IMR-90 (cell line): ENCODE measurements at regions not wholly inside any gene's neighbourhood (a gene's known extent, or its start where the extent isn't known, plus 50 kb on each side); places are given as distances from the start of the nearest gene placed in this dataset.
"Not testable (repeated sequence)": the region's sequence is repeated elsewhere in the genome, so short reads cannot be mapped to it uniquely, and the experiment has no call there.

Source experiments
- ATAC-seq: fragments of 200-7000 bp; cut with Tn5 transposase; 2 replicates; pipeline ENCODE4 v1.9.1; 2020; ENCODE audit warnings: low read depth, mild to moderate bottlenecking, moderate library complexity
- BruUV-seq: library from RNA; stranded (reverse); fragments of 400-500 nt; replicated peaks from 2 replicates; lab custom pipeline; 2021; lab: Mats Ljungman, UMichigan
- CTCF ChIA-PET: fragments of 300-600 bp; formaldehyde crosslinking; extraction: SDS; loops from one replicate; lab custom pipeline; 2021; ENCODE audit warnings: antibody characterized with exemption; lab: Yijun Ruan, JAX
- POLR2A ChIA-PET: fragments of 300-600 bp; sonication (Branson Sonifier 250); formaldehyde crosslinking; loops from one replicate; lab custom pipeline; 2022; ENCODE audit warnings: antibody characterized with exemption; ENCODE audit not compliant: unreplicated experiment; lab: Charles Lee
- DNase-seq: peaks from one replicate; pipeline ENCODE4 v3.0.0; 2013
- H2AFZ ChIP-seq: replicated peaks from 2 replicates; pipeline ENCODE3; 2013; ENCODE audit warnings: low read length, mild to moderate bottlenecking; ENCODE audit not compliant: poor library complexity
- H2AK5ac ChIP-seq: 2 replicates; pipeline ENCODE4 v1.6.1; 2013; ENCODE audit warnings: low read depth, low read length, inconsistent platforms
- H2AK9ac ChIP-seq: replicated peaks from 2 replicates; pipeline ENCODE3; 2013; ENCODE audit warnings: mild to moderate bottlenecking, low read depth, low read length, moderate library complexity; ENCODE audit not compliant: poor library complexity
- H2BK120ac ChIP-seq: 2 replicates; pipeline ENCODE4 v1.6.1; 2013; ENCODE audit warnings: low read depth, low read length, inconsistent platforms
- H2BK15ac ChIP-seq: 3 replicates; pipeline ENCODE4 v1.6.1; 2013; ENCODE audit warnings: low read depth, low read length, inconsistent platforms
- H2BK20ac ChIP-seq: 2 replicates; pipeline ENCODE4 v1.6.1; 2013; ENCODE audit warnings: low read depth, mild to moderate bottlenecking, inconsistent platforms, low read length, moderate library complexity
- H2BK5ac ChIP-seq: 2 replicates; pipeline ENCODE4 v1.6.1; 2013; ENCODE audit warnings: mild to moderate bottlenecking, low read depth, low read length, inconsistent platforms; ENCODE audit not compliant: poor library complexity, severe bottlenecking
- H3K14ac ChIP-seq: replicated peaks from 2 replicates; pipeline ENCODE4 v1.6.1; 2013; ENCODE audit warnings: low read depth, low read length, inconsistent platforms
- H3K18ac ChIP-seq: 2 replicates; pipeline ENCODE4 v1.6.1; 2013; ENCODE audit warnings: low read depth, low read length, control low read depth
- H3K23ac ChIP-seq: 2 replicates; pipeline ENCODE4 v1.6.1; 2013; ENCODE audit warnings: low read depth, low read length, inconsistent platforms
- H3K27ac ChIP-seq: 2 replicates; pipeline ENCODE4 v1.5.1; 2013; ENCODE audit warnings: mild to moderate bottlenecking, control low read depth, low read length; ENCODE audit not compliant: insufficient read depth
- H3K27me3 ChIP-seq: 2 replicates; pipeline ENCODE4 v1.6.1; 2013; ENCODE audit warnings: low read length; ENCODE audit not compliant: control insufficient read depth, insufficient read depth
- H3K36me3 ChIP-seq: 2 replicates; pipeline ENCODE4 v1.6.1; 2013; ENCODE audit warnings: low read length, mixed read lengths; ENCODE audit not compliant: control insufficient read depth, insufficient read depth
- H3K4ac ChIP-seq: 2 replicates; pipeline ENCODE4 v1.6.1; 2013; ENCODE audit warnings: low read depth, low read length, inconsistent platforms
- H3K4me1 ChIP-seq: 2 replicates; pipeline ENCODE4 v1.6.1; 2013; ENCODE audit warnings: low read length, mixed read lengths; ENCODE audit not compliant: control insufficient read depth, insufficient read depth
- H3K4me2 ChIP-seq: 2 replicates; pipeline ENCODE4 v1.6.1; 2013; ENCODE audit warnings: low read depth, mild to moderate bottlenecking, control low read depth, low read length, moderate library complexity
- H3K4me3 ChIP-seq: 2 replicates; pipeline ENCODE4 v1.5.1; 2013; ENCODE audit warnings: low read depth, mild to moderate bottlenecking, control low read depth, low read length, moderate library complexity; ENCODE audit not compliant: insufficient read depth
- H3K56ac ChIP-seq: 2 replicates; pipeline ENCODE4 v1.6.1; 2013; ENCODE audit warnings: low read length, inconsistent platforms; ENCODE audit not compliant: insufficient read depth; ENCODE audit errors: extremely low read depth
- H3K79me1 ChIP-seq, 2 experiments: 2 replicates each; pipeline ENCODE4 v1.6.1; 2013; ENCODE audit warnings: low read length in 2 of 2, inconsistent platforms in 1 of 2, low read depth in 1 of 2
- H3K9ac ChIP-seq: 2 replicates; pipeline ENCODE4 v1.6.1; 2013; ENCODE audit warnings: low read depth, low read length, control low read depth
- H3K9me1 ChIP-seq: 2 replicates; pipeline ENCODE4 v1.6.1; 2013; ENCODE audit warnings: low read length, inconsistent platforms; ENCODE audit not compliant: insufficient read depth
- H3K9me3 ChIP-seq: 2 replicates; pipeline ENCODE4 v1.6.1; 2013; ENCODE audit warnings: low read length; ENCODE audit not compliant: control insufficient read depth, insufficient read depth
- H4K20me1 ChIP-seq: 2 replicates; pipeline ENCODE4 v1.6.1; 2013; ENCODE audit warnings: low read length, inconsistent platforms; ENCODE audit not compliant: insufficient read depth
- H4K5ac ChIP-seq: 2 replicates; pipeline ENCODE4 v1.6.1; 2013; ENCODE audit warnings: mild to moderate bottlenecking, low read depth, low read length, control low read depth
- H4K8ac ChIP-seq, 2 experiments: 2 replicates each; pipeline ENCODE4 v1.6.1; 2013; ENCODE audit warnings: low read depth in 2 of 2, low read length in 2 of 2, control low read depth in 1 of 2, inconsistent platforms in 1 of 2
- H4K91ac ChIP-seq: 2 replicates; pipeline ENCODE4 v1.6.1; 2013; ENCODE audit warnings: low read depth, low read length, inconsistent platforms; ENCODE audit not compliant: insufficient read depth
- WGBS, 2 experiments: methylation state at CpG; one replicate each; pipeline versions ENCODE4 v1.1.5 to v1.1.7; 2013; ENCODE audit warnings: missing lambda C conversion rate in 2 of 2; ENCODE audit not compliant: insufficient read length in 1 of 2; ENCODE audit errors: extremely low coverage in 2 of 2; 5-methylcytosine and 5-hydroxymethylcytosine counted together
- dilution Hi-C: fragments of 300-500 bp; cut with HindIII; formaldehyde crosslinking; loops from one replicate; pipeline ENCODE4 v1.14.3; 2018; ENCODE audit warnings: low sequenced_read_pairs; ENCODE audit not compliant: unreplicated experiment
- in situ Hi-C: fragments of 300-500 bp; cut with MboI; formaldehyde crosslinking; loops from 3 replicates; pipeline ENCODE4 v1.14.3; 2019; ENCODE audit warnings: low sequenced_read_pairs, inconsistent platforms, mixed read lengths
- intact Hi-C: fragments of 100-400 bp; cut with micrococcal nuclease; formaldehyde crosslinking; loops from 2 replicates; pipeline ENCODE4 v1.10.0; 2022

- H3K14ac ChIP-seq, H2AK5ac ChIP-seq, H2BK120ac ChIP-seq, H3K9me3 ChIP-seq, H3K4me2 ChIP-seq, dilution Hi-C loops, H3K56ac ChIP-seq, H3K79me1 ChIP-seq, POLR2A ChIA-PET, H2BK20ac ChIP-seq, intact Hi-C loops, H4K20me1 ChIP-seq, DNase-seq, H3K36me3 ChIP-seq, H3K9me1 ChIP-seq, H4K5ac ChIP-seq, H3K27me3 ChIP-seq, H2AK9ac ChIP-seq, H3K4me1 ChIP-seq, H2AFZ ChIP-seq, BruUV-seq, H2BK5ac ChIP-seq, H3K18ac ChIP-seq, H2BK15ac ChIP-seq, CTCF ChIA-PET, H3K23ac ChIP-seq, H3K4me3 ChIP-seq, H3K4ac ChIP-seq, ATAC-seq, H3K27ac ChIP-seq, H3K9ac ChIP-seq, in situ Hi-C loops, H4K91ac ChIP-seq, H4K8ac ChIP-seq: not testable (repeated sequence)
- no CpG with 5 or more reads among the region's 5 CpGs for WGBS, 2 experiments
Measured at GRCh38 chr5:100364757-100365478, 170.3 kb upstream of the FAM174A start.

GRCh38 chr5:100364343-100364742 is 170.8 kb upstream of the FAM174A start:
- H4K20me1 ChIP-seq, intact Hi-C loops, H3K79me1 ChIP-seq, H3K27ac ChIP-seq, H2BK120ac ChIP-seq, H4K8ac ChIP-seq, ATAC-seq, H2AK9ac ChIP-seq, H4K91ac ChIP-seq, H3K9ac ChIP-seq, H2AK5ac ChIP-seq, H3K4me1 ChIP-seq, dilution Hi-C loops, H3K27me3 ChIP-seq, H2AFZ ChIP-seq, H3K9me3 ChIP-seq, H2BK15ac ChIP-seq, POLR2A ChIA-PET, H3K4ac ChIP-seq, H3K14ac ChIP-seq, H2BK20ac ChIP-seq, H2BK5ac ChIP-seq, H3K4me2 ChIP-seq, H3K4me3 ChIP-seq, H3K23ac ChIP-seq, DNase-seq, BruUV-seq, CTCF ChIA-PET, H4K5ac ChIP-seq, H3K36me3 ChIP-seq, H3K56ac ChIP-seq, H3K18ac ChIP-seq, in situ Hi-C loops, H3K9me1 ChIP-seq: not testable (repeated sequence)
